Gastroesophageal sphincter (tissue), 3 donors: ENCODE measurements at regions not wholly inside any gene's neighbourhood (a gene's known extent, or its start where the extent isn't known, plus 50 kb on each side); places are given as distances from the start of the nearest gene placed in this dataset.

Source experiments
- EP300 ChIP-seq: sonication (generic); formaldehyde crosslinking; IDR thresholded peaks from one replicate; pipeline ENCODE4 v1.6.1; 2017; ENCODE audit warnings: antibody characterized with exemption, mild to moderate bottlenecking
- POLR2A ChIP-seq, 2 donors: fragments of 450-650 bp; IDR thresholded peaks; one replicate each; pipeline ENCODE4 v1.6.1; 2017; ENCODE audit warnings: antibody characterized with exemption in 2 of 2, mild to moderate bottlenecking in 2 of 2, moderate library complexity in 1 of 2
- POLR2AphosphoS5 ChIP-seq: sonication (generic); formaldehyde crosslinking; IDR thresholded peaks from one replicate; pipeline ENCODE4 v1.6.1; 2017; ENCODE audit warnings: antibody characterized with exemption
- TF ChIP-seq, protein P1 (sequence below), 4 experiments: fragments of 200-600 bp in 2 of 4; fragments of 450-650 bp in 2 of 4; sonication (generic) in 1 of 4; IDR thresholded peaks; one replicate each; pipeline ENCODE4 v1.5.1; 2017 to 2019; ENCODE audit warnings: antibody characterized with exemption in 4 of 4, mild to moderate bottlenecking in 2 of 4, moderate library complexity in 2 of 4

DNA sequence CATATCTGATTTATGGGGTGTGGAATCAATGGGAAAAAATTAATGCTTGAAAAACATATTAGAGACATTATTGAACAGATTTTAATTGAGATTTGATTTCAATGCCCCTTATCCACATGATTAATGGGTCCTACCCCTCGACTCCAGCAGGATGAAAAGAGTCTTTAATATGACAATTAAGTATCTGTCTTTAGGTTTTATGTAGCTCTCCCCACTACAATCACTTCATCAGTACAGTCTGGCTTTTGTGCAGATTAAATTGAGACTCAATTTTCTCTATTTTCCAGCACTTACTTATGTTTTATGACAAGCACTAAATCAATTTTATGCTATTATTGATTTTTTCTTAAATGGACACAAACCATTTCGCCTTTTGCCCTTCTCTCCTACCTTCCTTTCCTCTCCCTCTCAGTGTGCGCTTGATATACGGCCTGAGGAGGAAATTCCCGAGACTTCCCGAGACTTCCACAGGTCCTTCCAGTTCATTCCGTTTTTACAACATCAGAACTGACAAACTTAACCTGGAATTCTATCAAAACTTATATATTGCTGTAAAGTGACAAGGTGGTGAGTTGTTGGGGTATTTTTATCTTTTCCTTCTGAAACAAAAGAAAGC, 555.1 kb upstream of the SALL3 start:
- TF ChIP-seq, protein P1, sequence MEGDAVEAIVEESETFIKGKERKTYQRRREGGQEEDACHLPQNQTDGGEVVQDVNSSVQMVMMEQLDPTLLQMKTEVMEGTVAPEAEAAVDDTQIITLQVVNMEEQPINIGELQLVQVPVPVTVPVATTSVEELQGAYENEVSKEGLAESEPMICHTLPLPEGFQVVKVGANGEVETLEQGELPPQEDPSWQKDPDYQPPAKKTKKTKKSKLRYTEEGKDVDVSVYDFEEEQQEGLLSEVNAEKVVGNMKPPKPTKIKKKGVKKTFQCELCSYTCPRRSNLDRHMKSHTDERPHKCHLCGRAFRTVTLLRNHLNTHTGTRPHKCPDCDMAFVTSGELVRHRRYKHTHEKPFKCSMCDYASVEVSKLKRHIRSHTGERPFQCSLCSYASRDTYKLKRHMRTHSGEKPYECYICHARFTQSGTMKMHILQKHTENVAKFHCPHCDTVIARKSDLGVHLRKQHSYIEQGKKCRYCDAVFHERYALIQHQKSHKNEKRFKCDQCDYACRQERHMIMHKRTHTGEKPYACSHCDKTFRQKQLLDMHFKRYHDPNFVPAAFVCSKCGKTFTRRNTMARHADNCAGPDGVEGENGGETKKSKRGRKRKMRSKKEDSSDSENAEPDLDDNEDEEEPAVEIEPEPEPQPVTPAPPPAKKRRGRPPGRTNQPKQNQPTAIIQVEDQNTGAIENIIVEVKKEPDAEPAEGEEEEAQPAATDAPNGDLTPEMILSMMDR (IDR thresholded peaks at IDR 0.05): no peak
- TF ChIP-seq POLR2A (IDR thresholded peaks at IDR 0.05) (no peak), POLR2AphosphoS5 (no peak), EP300 (no peak)
